ENCODE measurements at regions not wholly inside any gene's neighbourhood (a gene's known extent, or its start where the extent isn't known, plus 50 kb on each side); places are given as distances from the start of the nearest gene placed in this dataset.
A peak's percentile ranks its signal among the peaks of the same experiment; 100 is the strongest.

- H3K4me3 ChIP-seq = no peak overlapping the region
- no peak for DNase-seq (ENCODE audit: low read depth, low spot score)
- no peak for FAIRE-seq
- H3K4me2 ChIP-seq (ENCODE audit: control insufficient read depth, insufficient read depth) = no peak overlapping the region
- no peaks in the 10 kb centered on the region for H3K27me3 ChIP-seq (replicated peaks in 1 of 2; ENCODE audit: control insufficient read depth in 2 of 2, insufficient read depth in 2 of 2, low read length in 1 of 2)
- H4K20me1 ChIP-seq (ENCODE audit: control insufficient read depth, insufficient read depth) = no peaks in the 10 kb centered on the region
- no peak for TF ChIP-seq STAT1 (conservative IDR thresholded peaks at IDR 0.05)
- TF ChIP-seq ELK1 (IDR thresholded peaks at IDR 0.05; ENCODE audit: low read depth, low read length) = no peak
- no peak for TF ChIP-seq MLLT1 (IDR thresholded peaks at IDR 0.05)
- TF ChIP-seq BHLHE40 (IDR thresholded peaks at IDR 0.05; ENCODE audit: borderline replicate concordance in 1 of 2, low read depth in 2 of 2, low read length in 1 of 2) = no peak
- TF ChIP-seq ATF2 (IDR thresholded peaks at IDR 0.05; ENCODE audit: low read length) = no peak
- TF ChIP-seq YBX1 (IDR thresholded peaks at IDR 0.05) = no peak
- no peak overlapping the region for H3K27ac ChIP-seq (ENCODE audit: control insufficient read depth, insufficient read depth)
- no peaks in the 10 kb centered on the region for H3K4me1 ChIP-seq (ENCODE audit: control insufficient read depth, insufficient read depth, low read length)
- no peak overlapping the region for H2AFZ ChIP-seq (ENCODE audit: control insufficient read depth, low read depth, low read length)
- ChIA-PET SMC1A (ENCODE audit: uncharacterized antibody, unreplicated experiment) (no interaction called here), POLR2A (no interaction called here), CTCF (interaction anchor here (1.0 to 1.4 kb wide), 2 partner anchors 12 to 132 kb away, joined by 3 read pairs; no protein-coding TSS in a partner anchor), RAD21 (ENCODE audit: unreplicated experiment) (no interaction called here)
- no peaks in the 10 kb centered on the region for H3K79me2 ChIP-seq (ENCODE audit: control insufficient read depth, insufficient read depth, low read length)
- BruUV-seq (replicated peaks) = no TSS peak
- in situ Hi-C loops (cut with MboI) = no loop called here
- intact Hi-C loops (cut with micrococcal nuclease; ENCODE audit: unreplicated experiment) = no loop called here
- H3K9ac ChIP-seq (ENCODE audit: control insufficient read depth, insufficient read depth, low read length) = no peak overlapping the region
- peak; percentile 67 for ATAC-seq
- no peaks in the 10 kb centered on the region for H3K9me3 ChIP-seq (replicated peaks; ENCODE audit: control insufficient read depth, insufficient read depth, low read length)
- 0% methylated on average over 1 of the region's 1 CpG for WGBS (ENCODE audit: insufficient coverage, insufficient replicate concordance, low lambda C conversion rate, missing lambda C conversion rate)
- H3K36me3 ChIP-seq (ENCODE audit: control insufficient read depth in 2 of 2, insufficient read depth in 2 of 2, low read length in 1 of 2) = no peaks in the 10 kb centered on the region
Observed at GRCh38 chr11:80856066-80856465, 1415.2 kb upstream of the TENM4 start.
